ENCODE measurements at regions not wholly inside any gene's neighbourhood (a gene's known extent, or its start where the extent isn't known, plus 50 kb on each side); places are given as distances from the start of the nearest gene placed in this dataset.
"Not testable (repeated sequence)": the region's sequence is repeated elsewhere in the genome, so short reads cannot be mapped to it uniquely, and the experiment has no call there.

DNA sequence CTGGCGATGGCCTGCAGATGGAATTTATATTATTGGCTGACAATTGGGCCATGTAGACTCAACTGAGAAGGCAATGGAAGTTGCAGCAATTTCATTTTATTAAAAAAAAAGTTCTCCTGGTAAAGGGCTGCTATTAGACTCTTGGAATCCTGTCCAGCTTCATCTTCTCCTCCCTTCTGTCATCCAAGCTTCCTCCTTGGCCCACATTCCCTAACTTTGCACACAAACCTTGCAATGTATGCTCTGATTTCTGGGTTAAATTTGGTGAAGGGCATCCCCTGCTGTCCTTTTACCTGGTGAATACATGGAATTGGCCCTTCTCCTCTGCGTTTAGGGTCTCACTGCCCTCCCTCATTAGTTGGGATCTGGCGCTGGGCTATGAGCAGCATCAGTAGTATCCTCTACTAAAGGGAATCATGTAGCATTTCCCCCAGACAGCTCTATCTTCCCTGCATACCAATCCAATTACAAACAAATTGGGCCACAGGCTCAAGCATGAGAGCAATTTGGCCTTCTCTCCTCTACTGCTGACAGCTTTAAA is 336.9 kb downstream of the BMP4 start:
- no peaks in the 10 kb centered on the region for H3K27me3 ChIP-seq (ENCODE audit: control insufficient read depth in 1 of 2, insufficient read depth in 2 of 2, low read length in 2 of 2)
- no peaks in the 10 kb centered on the region for H3K9me3 ChIP-seq (ENCODE audit: control insufficient read depth in 2 of 2, low read length in 2 of 2)
- no peak overlapping the region for H3K9ac ChIP-seq (ENCODE audit: low read length in 2 of 2)
- no peaks in the 10 kb centered on the region for H3K36me3 ChIP-seq (ENCODE audit: control insufficient read depth in 2 of 2, insufficient read depth in 2 of 2, low read length in 2 of 2)
- no peak overlapping the region for H3K27ac ChIP-seq (ENCODE audit: low read length)
- H3K4me3 ChIP-seq (ENCODE audit: low read length in 2 of 2), result no peak overlapping the region
- H3K4me1 ChIP-seq (ENCODE audit: control insufficient read depth, insufficient read depth, low read length), result peaks cover 6% of the 10 kb centered on the region

DNA sequence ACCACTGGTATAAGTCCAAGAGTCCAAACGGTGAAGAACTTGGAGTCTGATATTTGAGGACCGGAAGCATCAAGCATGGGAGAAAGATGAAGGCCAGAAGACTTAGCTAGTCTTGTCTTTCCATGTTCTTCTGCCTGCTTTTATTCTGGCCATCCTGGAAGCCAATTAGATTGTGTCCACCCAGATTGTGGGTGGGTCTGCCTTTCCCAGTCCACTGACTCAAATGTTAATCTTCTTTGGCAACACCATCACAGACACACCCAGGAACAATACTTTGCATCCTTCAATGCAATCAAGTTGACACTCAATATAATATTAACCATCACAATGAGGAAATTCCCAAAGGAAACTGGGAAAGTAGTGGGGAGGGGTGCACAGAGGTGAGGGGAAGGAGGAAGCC is 340.1 kb downstream of the BMP4 start:
- H3K4me1 ChIP-seq (ENCODE audit: control insufficient read depth, insufficient read depth, low read length); H3K4me3 ChIP-seq (ENCODE audit: low read length in 2 of 2); H3K36me3 ChIP-seq (ENCODE audit: control insufficient read depth in 2 of 2, insufficient read depth in 2 of 2, low read length in 2 of 2); H3K27ac ChIP-seq (ENCODE audit: low read length); H3K9ac ChIP-seq (ENCODE audit: low read length in 2 of 2); H3K9me3 ChIP-seq (ENCODE audit: control insufficient read depth in 2 of 2, low read length in 2 of 2); H3K27me3 ChIP-seq (ENCODE audit: control insufficient read depth in 1 of 2, insufficient read depth in 2 of 2, low read length in 2 of 2): not testable (repeated sequence)

DNA sequence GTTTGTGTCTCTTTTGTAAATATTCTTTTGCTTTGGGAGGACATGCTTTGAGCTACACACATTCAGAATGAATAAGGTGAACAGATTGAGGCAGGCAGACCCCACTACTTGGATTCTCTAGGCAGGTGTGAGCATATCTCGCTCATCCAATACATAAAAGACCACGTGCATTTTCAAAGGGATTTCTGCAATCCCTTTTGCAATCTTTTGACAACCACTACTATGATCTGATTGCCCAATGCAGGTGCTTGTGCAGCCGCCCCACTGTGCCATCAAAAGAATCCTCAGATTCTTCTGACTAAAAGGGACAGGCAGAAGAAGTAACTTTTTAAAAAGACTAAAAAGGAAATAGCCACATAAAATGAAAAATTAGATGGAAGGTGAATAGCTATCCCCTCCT is 341.4 kb downstream of the BMP4 start:
- peaks cover 6% of the 10 kb centered on the region for H3K4me1 ChIP-seq (ENCODE audit: control insufficient read depth, insufficient read depth, low read length)
- H3K9me3 ChIP-seq (ENCODE audit: control insufficient read depth in 2 of 2, low read length in 2 of 2), result no peaks in the 10 kb centered on the region
- no peak overlapping the region for H3K4me3 ChIP-seq (ENCODE audit: low read length in 2 of 2)
- H3K36me3 ChIP-seq (ENCODE audit: control insufficient read depth in 2 of 2, insufficient read depth in 2 of 2, low read length in 2 of 2), result no peaks in the 10 kb centered on the region
- H3K9ac ChIP-seq (ENCODE audit: low read length in 2 of 2), result no peak overlapping the region
- H3K27me3 ChIP-seq (ENCODE audit: control insufficient read depth in 1 of 2, insufficient read depth in 2 of 2, low read length in 2 of 2), result no peaks in the 10 kb centered on the region
- no peak overlapping the region for H3K27ac ChIP-seq (ENCODE audit: low read length)

DNA sequence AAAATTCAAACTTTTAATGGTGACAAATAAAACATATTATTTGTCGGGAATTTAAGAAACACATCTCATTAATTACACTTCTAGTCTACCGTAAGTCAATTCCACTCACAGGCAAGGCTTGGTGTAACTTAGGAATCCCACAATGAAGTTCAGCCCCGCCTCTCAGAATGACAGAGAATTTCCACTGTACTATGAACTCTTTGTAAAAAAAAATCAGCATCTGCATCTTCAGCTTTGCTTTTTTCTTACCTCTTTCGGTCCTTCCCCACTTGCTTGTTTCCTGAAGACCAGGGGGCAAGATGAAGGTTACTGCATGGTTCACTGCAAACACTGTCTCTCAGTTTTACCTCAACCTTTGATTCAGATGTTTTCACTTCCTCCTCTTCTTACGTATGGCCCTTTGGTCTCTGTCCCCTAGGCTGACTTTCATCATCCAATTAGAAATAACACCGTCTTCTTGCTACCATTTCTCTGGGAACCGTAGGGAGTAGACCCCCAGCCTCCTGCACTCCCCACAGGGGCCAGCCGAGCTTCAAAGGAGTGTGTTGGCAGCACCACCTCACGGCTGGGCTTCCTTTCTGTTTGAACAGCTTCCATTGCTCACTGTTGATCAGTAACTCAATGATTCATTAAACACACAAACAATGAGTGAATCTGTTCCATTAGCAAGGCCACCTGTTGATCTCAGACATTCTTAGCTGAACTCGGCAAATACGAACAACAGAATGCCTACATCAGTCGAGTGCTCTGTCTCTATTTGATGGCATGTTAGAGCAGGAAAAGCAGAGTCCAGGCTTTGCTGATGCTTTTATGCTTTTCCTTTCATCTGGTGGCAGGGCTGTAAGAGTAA is 343.0 kb downstream of the BMP4 start:
- no peak overlapping the region for H3K27ac ChIP-seq (ENCODE audit: low read length)
- H3K4me3 ChIP-seq (ENCODE audit: low read length in 2 of 2), result no peak overlapping the region
- no peaks in the 10 kb centered on the region for H3K9me3 ChIP-seq (ENCODE audit: control insufficient read depth in 2 of 2, low read length in 2 of 2)
- H3K36me3 ChIP-seq (ENCODE audit: control insufficient read depth in 2 of 2, insufficient read depth in 2 of 2, low read length in 2 of 2), result no peaks in the 10 kb centered on the region
- no peaks in the 10 kb centered on the region for H3K27me3 ChIP-seq (ENCODE audit: control insufficient read depth in 1 of 2, insufficient read depth in 2 of 2, low read length in 2 of 2)
- no peaks in the 10 kb centered on the region for H3K4me1 ChIP-seq (ENCODE audit: control insufficient read depth, insufficient read depth, low read length)
- no peak overlapping the region for H3K9ac ChIP-seq (ENCODE audit: low read length in 2 of 2)

DNA sequence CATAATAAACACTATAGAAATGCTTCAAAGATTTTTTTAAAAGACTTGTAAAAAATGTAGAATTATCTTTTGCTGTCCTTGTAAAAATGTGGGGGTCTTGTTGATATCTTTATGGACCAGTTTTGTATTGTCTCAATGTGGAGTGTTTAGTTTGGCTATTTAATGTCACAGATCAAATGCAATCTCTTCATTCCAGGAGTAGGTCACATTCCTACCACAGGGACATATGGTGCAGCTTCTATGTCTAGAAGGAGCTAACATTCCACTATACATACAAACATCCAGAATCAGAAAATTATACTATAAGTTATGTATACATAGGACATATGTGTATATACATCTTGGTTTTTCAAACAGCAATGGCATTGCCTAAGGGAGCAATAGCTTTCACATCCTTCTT is 345.7 kb downstream of the BMP4 start:
- H3K4me1 ChIP-seq (ENCODE audit: control insufficient read depth, insufficient read depth, low read length), result no peaks in the 10 kb centered on the region
- H3K27ac ChIP-seq (ENCODE audit: low read length), result no peak overlapping the region
- H3K9ac ChIP-seq (ENCODE audit: low read length in 2 of 2), result no peak overlapping the region
- H3K4me3 ChIP-seq (ENCODE audit: low read length in 2 of 2), result no peak overlapping the region
- H3K36me3 ChIP-seq (ENCODE audit: control insufficient read depth in 2 of 2, insufficient read depth in 2 of 2, low read length in 2 of 2), result no peaks in the 10 kb centered on the region
- no peaks in the 10 kb centered on the region for H3K9me3 ChIP-seq (ENCODE audit: control insufficient read depth in 2 of 2, low read length in 2 of 2)
- H3K27me3 ChIP-seq (ENCODE audit: control insufficient read depth in 1 of 2, insufficient read depth in 2 of 2, low read length in 2 of 2), result no peaks in the 10 kb centered on the region

DNA sequence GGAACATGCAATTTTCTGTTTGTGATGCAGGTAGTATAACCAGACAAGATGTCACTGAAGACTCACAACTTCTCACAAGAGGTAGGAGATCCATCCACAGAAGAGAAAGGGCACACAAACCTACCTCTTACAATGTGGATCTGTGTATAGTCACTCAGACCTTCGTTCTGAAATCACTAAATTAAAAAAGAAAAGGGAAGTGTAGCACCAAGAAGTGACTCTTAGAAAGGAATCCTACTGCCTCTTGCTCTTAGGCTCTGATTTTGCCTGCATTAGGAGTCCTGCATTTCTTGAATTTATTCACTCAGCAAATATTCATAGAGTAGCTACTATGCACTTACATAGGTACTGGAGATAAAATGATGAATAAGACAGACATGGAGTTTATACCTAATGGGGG is 347.6 kb downstream of the BMP4 start:
- H3K4me1 ChIP-seq (ENCODE audit: control insufficient read depth, insufficient read depth, low read length), result no peaks in the 10 kb centered on the region
- no peaks in the 10 kb centered on the region for H3K27me3 ChIP-seq (ENCODE audit: control insufficient read depth in 1 of 2, insufficient read depth in 2 of 2, low read length in 2 of 2)
- no peak overlapping the region for H3K9ac ChIP-seq (ENCODE audit: low read length in 2 of 2)
- H3K9me3 ChIP-seq (ENCODE audit: control insufficient read depth in 2 of 2, low read length in 2 of 2), result no peaks in the 10 kb centered on the region
- no peaks in the 10 kb centered on the region for H3K36me3 ChIP-seq (ENCODE audit: control insufficient read depth in 2 of 2, insufficient read depth in 2 of 2, low read length in 2 of 2)
- H3K27ac ChIP-seq (ENCODE audit: low read length), result no peak overlapping the region
- H3K4me3 ChIP-seq (ENCODE audit: low read length in 2 of 2), result no peak overlapping the region

DNA sequence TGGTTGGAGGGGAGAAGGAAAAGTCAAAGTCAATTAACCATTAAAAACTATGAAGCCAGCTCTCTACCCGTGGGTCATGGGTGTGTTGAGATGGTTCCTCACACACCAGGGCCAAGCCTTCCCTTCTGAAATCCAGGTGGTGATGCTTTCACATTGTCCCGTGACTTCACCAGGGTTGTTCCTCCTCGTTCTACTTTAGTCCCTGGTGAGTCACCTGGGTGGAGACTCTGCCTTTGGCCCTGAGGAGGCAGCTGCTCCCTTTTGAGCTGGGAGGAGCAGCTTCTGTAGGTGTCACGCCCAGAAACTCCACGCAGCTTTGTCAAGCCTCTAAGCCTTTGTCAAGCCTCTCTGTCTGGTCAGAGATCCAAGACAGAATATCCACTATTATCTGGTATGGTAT is 348.3 kb downstream of the BMP4 start:
- Histone ChIP-seq H3K4me3 (ENCODE audit: low read length in 2 of 2) (no peak overlapping the region), H3K27ac (ENCODE audit: low read length) (no peak overlapping the region), H3K9me3 (ENCODE audit: control insufficient read depth in 2 of 2, low read length in 2 of 2) (no peaks in the 10 kb centered on the region), H3K9ac (ENCODE audit: low read length in 2 of 2) (no peak overlapping the region), H3K27me3 (ENCODE audit: control insufficient read depth in 1 of 2, insufficient read depth in 2 of 2, low read length in 2 of 2) (no peaks in the 10 kb centered on the region), H3K4me1 (ENCODE audit: control insufficient read depth, insufficient read depth, low read length) (no peaks in the 10 kb centered on the region), H3K36me3 (ENCODE audit: control insufficient read depth in 2 of 2, insufficient read depth in 2 of 2, low read length in 2 of 2) (no peaks in the 10 kb centered on the region)

DNA sequence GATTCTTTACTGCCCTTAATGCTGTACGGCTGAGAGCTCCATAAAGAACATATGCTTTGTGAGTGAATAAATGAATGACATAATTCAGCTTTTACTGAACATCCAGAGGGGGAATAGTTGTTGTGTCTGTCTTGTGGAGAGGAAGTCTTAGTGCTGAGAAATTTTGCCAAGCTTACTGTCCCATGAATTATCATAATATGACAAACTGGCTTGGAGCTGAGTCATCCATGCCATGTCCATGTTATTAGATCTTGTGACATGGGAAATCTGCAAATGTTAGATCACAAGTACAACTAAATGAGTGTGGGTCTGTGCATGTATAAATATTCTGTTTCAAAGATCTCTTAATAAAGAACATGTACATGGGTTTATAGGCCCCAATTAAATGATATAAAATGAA is 350.4 kb downstream of the BMP4 start:
- Histone ChIP-seq H3K9me3 (ENCODE audit: control insufficient read depth in 2 of 2, low read length in 2 of 2) (no peaks in the 10 kb centered on the region), H3K4me3 (ENCODE audit: low read length in 2 of 2) (no peak overlapping the region), H3K4me1 (ENCODE audit: control insufficient read depth, insufficient read depth, low read length) (no peaks in the 10 kb centered on the region), H3K9ac (ENCODE audit: low read length in 2 of 2) (no peak overlapping the region), H3K27me3 (ENCODE audit: control insufficient read depth in 1 of 2, insufficient read depth in 2 of 2, low read length in 2 of 2) (no peaks in the 10 kb centered on the region), H3K36me3 (ENCODE audit: control insufficient read depth in 2 of 2, insufficient read depth in 2 of 2, low read length in 2 of 2) (no peaks in the 10 kb centered on the region), H3K27ac (ENCODE audit: low read length) (no peak overlapping the region)

DNA sequence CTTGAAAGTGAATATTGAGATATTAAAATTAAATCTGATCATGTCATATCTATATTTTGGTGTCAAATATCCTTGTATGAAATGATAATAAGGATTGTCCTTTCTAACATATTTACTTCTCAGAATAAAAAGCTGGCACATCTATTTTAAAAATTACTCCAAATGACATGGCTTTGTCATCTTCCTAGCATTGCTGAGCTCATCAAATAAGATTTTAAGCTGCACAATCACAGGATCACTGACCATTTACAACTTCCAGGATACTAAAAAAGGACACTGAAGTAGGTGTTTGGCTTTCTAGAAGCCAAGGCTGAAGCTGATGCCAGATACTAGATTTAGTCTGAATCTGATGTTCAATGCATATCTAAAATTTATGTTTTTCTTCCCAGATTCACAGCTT is 351.1 kb downstream of the BMP4 start:
- H3K27me3 ChIP-seq (ENCODE audit: control insufficient read depth in 1 of 2, insufficient read depth in 2 of 2, low read length in 2 of 2), result no peaks in the 10 kb centered on the region
- H3K27ac ChIP-seq (ENCODE audit: low read length), result no peak overlapping the region
- H3K4me1 ChIP-seq (ENCODE audit: control insufficient read depth, insufficient read depth, low read length), result no peaks in the 10 kb centered on the region
- no peak overlapping the region for H3K9ac ChIP-seq (ENCODE audit: low read length in 2 of 2)
- H3K4me3 ChIP-seq (ENCODE audit: low read length in 2 of 2), result no peak overlapping the region
- H3K36me3 ChIP-seq (ENCODE audit: control insufficient read depth in 2 of 2, insufficient read depth in 2 of 2, low read length in 2 of 2), result no peaks in the 10 kb centered on the region
- H3K9me3 ChIP-seq (ENCODE audit: control insufficient read depth in 2 of 2, low read length in 2 of 2), result no peaks in the 10 kb centered on the region

DNA sequence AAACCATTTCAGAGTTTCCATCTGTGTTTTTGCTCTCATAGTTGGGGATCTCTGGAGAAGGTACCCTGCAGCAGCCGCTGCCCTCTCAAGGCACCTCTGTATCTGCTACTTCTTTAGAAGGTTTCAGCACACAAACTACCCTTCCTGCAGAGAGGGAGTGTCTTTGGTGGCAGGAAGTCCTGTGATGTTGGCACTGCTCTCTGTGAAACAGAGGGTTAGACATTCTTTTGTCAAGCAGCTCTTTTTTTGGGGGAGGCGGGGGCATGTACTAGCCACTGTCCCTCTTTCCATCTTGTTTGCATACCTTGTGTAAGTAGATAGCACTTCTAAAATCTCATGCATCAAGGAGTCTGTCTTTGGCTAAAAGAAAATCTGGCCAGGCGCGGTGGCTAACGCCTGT is 352.6 kb downstream of the BMP4 start:
- Histone ChIP-seq H3K4me1 (ENCODE audit: control insufficient read depth, insufficient read depth, low read length) (no peaks in the 10 kb centered on the region), H3K36me3 (ENCODE audit: control insufficient read depth in 2 of 2, insufficient read depth in 2 of 2, low read length in 2 of 2) (no peaks in the 10 kb centered on the region), H3K4me3 (ENCODE audit: low read length in 2 of 2) (no peak overlapping the region), H3K27ac (ENCODE audit: low read length) (no peak overlapping the region), H3K9ac (ENCODE audit: low read length in 2 of 2) (no peak overlapping the region), H3K27me3 (ENCODE audit: control insufficient read depth in 1 of 2, insufficient read depth in 2 of 2, low read length in 2 of 2) (no peaks in the 10 kb centered on the region), H3K9me3 (ENCODE audit: control insufficient read depth in 2 of 2, low read length in 2 of 2) (no peaks in the 10 kb centered on the region)

DNA sequence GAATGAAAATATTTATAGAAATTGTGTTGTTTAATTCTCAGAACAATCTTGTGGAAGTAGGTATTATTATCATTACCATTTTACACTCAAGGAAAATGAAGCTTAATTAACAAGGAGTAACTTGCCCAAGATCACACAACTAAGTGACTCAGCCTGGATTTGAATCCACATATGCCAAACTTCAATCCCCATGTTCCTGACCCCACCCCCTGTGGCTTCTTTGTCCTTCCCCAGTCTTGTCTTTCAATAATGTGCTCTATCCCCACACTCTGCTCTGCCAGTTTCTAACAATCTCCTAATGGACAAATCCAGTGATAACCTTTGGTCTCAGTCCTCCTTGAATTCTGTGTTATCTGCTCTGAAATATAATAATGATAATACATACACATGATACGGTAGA is 355.2 kb downstream of the BMP4 start:
- Histone ChIP-seq H3K4me3 (ENCODE audit: low read length in 2 of 2) (no peak overlapping the region), H3K9me3 (ENCODE audit: control insufficient read depth in 2 of 2, low read length in 2 of 2) (no peaks in the 10 kb centered on the region), H3K4me1 (ENCODE audit: control insufficient read depth, insufficient read depth, low read length) (no peaks in the 10 kb centered on the region), H3K9ac (ENCODE audit: low read length in 2 of 2) (no peak overlapping the region), H3K27me3 (ENCODE audit: control insufficient read depth in 1 of 2, insufficient read depth in 2 of 2, low read length in 2 of 2) (no peaks in the 10 kb centered on the region), H3K27ac (ENCODE audit: low read length) (no peak overlapping the region), H3K36me3 (ENCODE audit: control insufficient read depth in 2 of 2, insufficient read depth in 2 of 2, low read length in 2 of 2) (no peaks in the 10 kb centered on the region)
